Peyer's patch (tissue), 4 donors: ENCODE measurements at regions not wholly inside any gene's neighbourhood (a gene's known extent, or its start where the extent isn't known, plus 50 kb on each side); places are given as distances from the start of the nearest gene placed in this dataset.

Experiments
- CTCF ChIP-seq, 6 experiments: fragments of 450-650 bp in 4 of 6; fragments of 200-600 bp in 2 of 6; sonication (generic) in 1 of 6; IDR thresholded peaks; one replicate each; pipeline ENCODE4 v1.5.1; 2017 to 2019; ENCODE audit warnings: antibody characterized with exemption in 6 of 6, mild to moderate bottlenecking in 3 of 6, moderate library complexity in 1 of 6
- POLR2A ChIP-seq, 2 donors: fragments of 450-650 bp; IDR thresholded peaks; one replicate each; pipeline ENCODE4 v1.5.1; 2017; ENCODE audit warnings: antibody characterized with exemption in 2 of 2, mild to moderate bottlenecking in 2 of 2, moderate library complexity in 2 of 2

- TF ChIP-seq CTCF (IDR thresholded peaks at IDR 0.05), result peak in 5 of 6 experiments; percentile 3 to 56 (median 51)
- TF ChIP-seq POLR2A (IDR thresholded peaks at IDR 0.05), result no peak
Observed at GRCh38 chr2:137865954-137866540, 98.2 kb upstream of the HNMT start.
